GM18868 (cell line): ENCODE measurements at regions not wholly inside any gene's neighbourhood (a gene's known extent, or its start where the extent isn't known, plus 50 kb on each side); places are given as distances from the start of the nearest gene placed in this dataset.

Source experiments
- ATAC-seq: cut with Tn5 transposase; IDR thresholded peaks from one replicate; pipeline ENCODE4 v1.9.1; 2021; ENCODE audit warnings: mild to moderate bottlenecking, moderate library complexity; ENCODE audit not compliant: unreplicated experiment

GRCh38 chr4:67126570-67126969 lies 418.7 kb downstream of the CENPC start:
- no peak for ATAC-seq

GRCh38 chr4:67125636-67126514 lies 419.4 kb downstream of the CENPC start:
- ATAC-seq: no peak

- ATAC-seq: no peak
These were observed 420.6 kb downstream of the CENPC start for GRCh38 chr4:67124716-67125115.

- ATAC-seq: peak; percentile 51
These were observed 423.3 kb downstream of the CENPC start for GRCh38 chr4:67122029-67122428.

- ATAC-seq: no peak
These were observed 424.9 kb downstream of the CENPC start for GRCh38 chr4:67120369-67120768.

- ATAC-seq: peak; percentile 49
These were observed 436.0 kb downstream of the CENPC start for GRCh38 chr4:67109276-67109675.

- no peak for ATAC-seq
These were observed 438.3 kb downstream of the CENPC start for GRCh38 chr4:67106861-67107460.

GRCh38 chr4:67104145-67104544 lies 441.2 kb downstream of the CENPC start:
- no peak for ATAC-seq

GRCh38 chr4:67103001-67103747 lies 442.1 kb downstream of the CENPC start:
- ATAC-seq: no peak

- ATAC-seq: no peak
These were observed 443.7 kb downstream of the CENPC start for GRCh38 chr4:67101612-67102011.

- ATAC-seq: no peak
These were observed 453.0 kb downstream of the CENPC start for GRCh38 chr4:67092351-67092750.

GRCh38 chr4:67091673-67092072 lies 453.6 kb downstream of the CENPC start:
- no peak for ATAC-seq

GRCh38 chr4:67087897-67088296 lies 457.4 kb downstream of the CENPC start:
- peak; percentile 95 for ATAC-seq

- ATAC-seq: no peak
These were observed 460.5 kb downstream of the CENPC start for GRCh38 chr4:67084783-67085182.

GRCh38 chr4:67083496-67083895 lies 461.8 kb downstream of the CENPC start:
- ATAC-seq: no peak

GRCh38 chr4:67082746-67083145 lies 462.6 kb downstream of the CENPC start:
- ATAC-seq: no peak

GRCh38 chr4:67080046-67080557 lies 465.2 kb downstream of the CENPC start:
- no peak for ATAC-seq

GRCh38 chr4:67071641-67072040 lies 473.7 kb downstream of the CENPC start:
- ATAC-seq: no peak

- ATAC-seq: no peak
These were observed 490.0 kb downstream of the CENPC start for GRCh38 chr4:67055319-67055718.

- ATAC-seq: no peak
These were observed 490.4 kb downstream of the CENPC start for GRCh38 chr4:67054896-67055295.
